ENCODE measurements at regions not wholly inside any gene's neighbourhood (a gene's known extent, or its start where the extent isn't known, plus 50 kb on each side); places are given as distances from the start of the nearest gene placed in this dataset.

DNA sequence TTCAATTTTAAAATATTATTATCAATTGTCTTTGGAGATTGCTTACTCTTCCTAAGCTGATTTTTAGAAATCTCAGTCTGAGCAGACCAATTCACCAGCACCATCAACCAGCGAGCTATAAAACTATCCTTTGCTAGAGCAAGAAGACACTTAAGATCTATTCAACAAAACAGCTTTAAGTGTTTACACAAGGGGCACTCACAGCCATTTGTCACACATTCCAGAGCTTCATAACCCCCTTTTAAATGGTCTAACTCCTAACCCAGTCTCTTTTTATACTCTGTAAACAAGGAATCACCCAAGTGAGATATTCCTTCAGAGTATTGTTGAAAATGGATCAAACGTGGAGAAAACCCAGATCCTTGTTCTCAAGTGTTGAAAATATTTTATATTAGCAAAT is 1294.1 kb upstream of the CHAC2 start:
- TF ChIP-seq, protein P1, sequence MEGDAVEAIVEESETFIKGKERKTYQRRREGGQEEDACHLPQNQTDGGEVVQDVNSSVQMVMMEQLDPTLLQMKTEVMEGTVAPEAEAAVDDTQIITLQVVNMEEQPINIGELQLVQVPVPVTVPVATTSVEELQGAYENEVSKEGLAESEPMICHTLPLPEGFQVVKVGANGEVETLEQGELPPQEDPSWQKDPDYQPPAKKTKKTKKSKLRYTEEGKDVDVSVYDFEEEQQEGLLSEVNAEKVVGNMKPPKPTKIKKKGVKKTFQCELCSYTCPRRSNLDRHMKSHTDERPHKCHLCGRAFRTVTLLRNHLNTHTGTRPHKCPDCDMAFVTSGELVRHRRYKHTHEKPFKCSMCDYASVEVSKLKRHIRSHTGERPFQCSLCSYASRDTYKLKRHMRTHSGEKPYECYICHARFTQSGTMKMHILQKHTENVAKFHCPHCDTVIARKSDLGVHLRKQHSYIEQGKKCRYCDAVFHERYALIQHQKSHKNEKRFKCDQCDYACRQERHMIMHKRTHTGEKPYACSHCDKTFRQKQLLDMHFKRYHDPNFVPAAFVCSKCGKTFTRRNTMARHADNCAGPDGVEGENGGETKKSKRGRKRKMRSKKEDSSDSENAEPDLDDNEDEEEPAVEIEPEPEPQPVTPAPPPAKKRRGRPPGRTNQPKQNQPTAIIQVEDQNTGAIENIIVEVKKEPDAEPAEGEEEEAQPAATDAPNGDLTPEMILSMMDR (IDR thresholded peaks at IDR 0.05), result no peak
- TF ChIP-seq POLR2A (IDR thresholded peaks at IDR 0.05), result no peak
